HEK293 (cell line): ENCODE measurements at regions not wholly inside any gene's neighbourhood (a gene's known extent, or its start where the extent isn't known, plus 50 kb on each side); places are given as distances from the start of the nearest gene placed in this dataset.
A peak's percentile ranks its signal among the peaks of the same experiment; 100 is the strongest.

ENCODE experiments used
- CTCF ChIA-PET: fragments of 350-600 bp; formaldehyde crosslinking; extraction: SDS; loops from one replicate; lab custom pipeline; 2021; ENCODE audit warnings: antibody characterized with exemption; lab: Yijun Ruan, JAX
- POLR2A ChIA-PET: fragments of 300-600 bp; formaldehyde crosslinking; extraction: SDS; loops from one replicate; lab custom pipeline; 2020; ENCODE audit warnings: antibody characterized with exemption, inconsistent platforms; lab: Yijun Ruan, JAX
- H3K27ac ChIP-seq: fragments of 200-500 bp; sonication (Bioruptor generic); 2 replicates; pipeline ENCODE4 v1.5.1; 2014; ENCODE audit warnings: low read depth, low read length, control low read depth, inconsistent platforms; ENCODE audit errors: extremely low read depth
- H3K36me3 ChIP-seq, 2 experiments: fragments of 200-500 bp in 1 of 2; sonication (Bioruptor generic) in 1 of 2; 1 replicate in 1 of 2; 2 replicates in 1 of 2; pipeline ENCODE4 v1.5.1; 2014 to 2017; ENCODE audit warnings: inconsistent platforms in 2 of 2, low read length in 2 of 2; ENCODE audit not compliant: control insufficient read depth in 2 of 2, insufficient read depth in 1 of 2
- H3K4me1 ChIP-seq: fragments of 200-500 bp; sonication (Bioruptor generic); 2 replicates; pipeline ENCODE4 v1.5.1; 2014; ENCODE audit warnings: mild to moderate bottlenecking, low read length, inconsistent platforms; ENCODE audit not compliant: control insufficient read depth, insufficient read depth
- H3K4me3 ChIP-seq: 2 replicates; pipeline ENCODE4 v1.5.1; 2011; ENCODE audit warnings: low read depth, mild to moderate bottlenecking, control low read depth, low read length, moderate library complexity
- H3K9me3 ChIP-seq: fragments of 200-500 bp; sonication (Bioruptor generic); 2 replicates; pipeline ENCODE4 v1.5.1; 2014; ENCODE audit warnings: low read depth, low read length, inconsistent platforms; ENCODE audit not compliant: control insufficient read depth, insufficient read depth
- KLF9 ChIP-seq: fragments of 450-650 bp; formaldehyde crosslinking; IDR thresholded peaks from 2 replicates; pipeline ENCODE4 v1.5.1; 2016; ENCODE audit warnings: missing biosample characterization, missing genetic modification characterization, low read depth
- MZF1 ChIP-seq: fragments of 450-650 bp; formaldehyde crosslinking; IDR thresholded peaks from 2 replicates; pipeline ENCODE4 v1.5.1; 2017; ENCODE audit warnings: missing biosample characterization, missing genetic modification characterization, borderline replicate concordance
- OVOL3 ChIP-seq: fragments of 450-650 bp; formaldehyde crosslinking; IDR thresholded peaks from 2 replicates; pipeline ENCODE4 v1.5.1; 2016; ENCODE audit warnings: missing biosample characterization, missing genetic modification characterization
- TRIM28 ChIP-seq: IDR thresholded peaks from 2 replicates; pipeline ENCODE4 v1.6.1; 2011; ENCODE audit warnings: low read length, control low read depth, borderline replicate concordance
- YY2 ChIP-seq: fragments of 450-650 bp; formaldehyde crosslinking; IDR thresholded peaks from 2 replicates; pipeline ENCODE4 v1.5.1; 2016; ENCODE audit warnings: missing biosample characterization, missing genetic modification characterization
- ZBTB1 ChIP-seq: fragments of 450-650 bp; formaldehyde crosslinking; IDR thresholded peaks from 2 replicates; pipeline ENCODE4 v1.5.1; 2016; ENCODE audit warnings: missing biosample characterization, missing genetic modification characterization
- ZBTB20 ChIP-seq: fragments of 450-650 bp; formaldehyde crosslinking; IDR thresholded peaks from 2 replicates; pipeline ENCODE4 v1.5.1; 2016; ENCODE audit warnings: missing biosample characterization, missing genetic modification characterization
- ZNF146 ChIP-seq: fragments of 450-650 bp; formaldehyde crosslinking; IDR thresholded peaks from 2 replicates; pipeline ENCODE4 v1.5.1; 2016; ENCODE audit warnings: missing biosample characterization, missing genetic modification characterization
- ZNF23 ChIP-seq: fragments of 450-650 bp; formaldehyde crosslinking; IDR thresholded peaks from 2 replicates; pipeline ENCODE4 v1.5.1; 2016; ENCODE audit warnings: missing biosample characterization, missing genetic modification characterization, borderline replicate concordance
- ZNF239 ChIP-seq: fragments of 450-650 bp; formaldehyde crosslinking; IDR thresholded peaks from 2 replicates; pipeline ENCODE4 v1.5.1; 2016; ENCODE audit warnings: missing biosample characterization, missing genetic modification characterization
- ZNF292 ChIP-seq: fragments of 450-650 bp; formaldehyde crosslinking; IDR thresholded peaks from 2 replicates; pipeline ENCODE4 v1.5.1; 2016; ENCODE audit warnings: low read depth, missing biosample characterization, missing genetic modification characterization, borderline replicate concordance
- ZNF354C ChIP-seq: fragments of 450-650 bp; formaldehyde crosslinking; IDR thresholded peaks from 2 replicates; pipeline ENCODE4 v1.5.1; 2016; ENCODE audit warnings: missing biosample characterization, missing genetic modification characterization, low read depth, borderline replicate concordance
- ZNF404 ChIP-seq: fragments of 450-650 bp; formaldehyde crosslinking; IDR thresholded peaks from 2 replicates; pipeline ENCODE4 v1.5.1; 2017; ENCODE audit warnings: missing biosample characterization, missing genetic modification characterization
- ZNF530 ChIP-seq: fragments of 450-650 bp; formaldehyde crosslinking; IDR thresholded peaks from 2 replicates; pipeline ENCODE4 v1.5.1; 2016; ENCODE audit warnings: low read depth, missing biosample characterization, missing genetic modification characterization
- ZNF555 ChIP-seq: fragments of 450-650 bp; formaldehyde crosslinking; conservative IDR thresholded peaks from 2 replicates; pipeline ENCODE4 v1.5.1; 2017; ENCODE audit warnings: missing biosample characterization, mild to moderate bottlenecking, missing genetic modification characterization, inconsistent platforms
- ZNF596 ChIP-seq: fragments of 450-650 bp; IDR thresholded peaks from 2 replicates; pipeline ENCODE4 v1.5.0; 2018; ENCODE audit warnings: missing biosample characterization, mild to moderate bottlenecking, missing genetic modification characterization, moderate library complexity
- ZNF600 ChIP-seq: fragments of 450-650 bp; formaldehyde crosslinking; IDR thresholded peaks from 2 replicates; pipeline ENCODE4 v1.5.1; 2016; ENCODE audit warnings: missing biosample characterization, missing genetic modification characterization
- ZNF626 ChIP-seq: fragments of 450-650 bp; sonication (Bioruptor Pico); formaldehyde crosslinking; IDR thresholded peaks from 2 replicates; pipeline ENCODE4 v1.5.1; 2018; ENCODE audit warnings: missing biosample characterization, missing genetic modification characterization, inconsistent platforms
- ZNF654 ChIP-seq: fragments of 450-650 bp; formaldehyde crosslinking; IDR thresholded peaks from 2 replicates; pipeline ENCODE4 v1.5.1; 2016; ENCODE audit warnings: low read depth, missing biosample characterization, missing genetic modification characterization
- ZNF701 ChIP-seq: fragments of 450-650 bp; formaldehyde crosslinking; IDR thresholded peaks from 2 replicates; pipeline ENCODE4 v1.5.1; 2016; ENCODE audit warnings: missing biosample characterization, missing genetic modification characterization
- ZNF791 ChIP-seq: fragments of 450-650 bp; formaldehyde crosslinking; IDR thresholded peaks from 2 replicates; pipeline ENCODE4 v1.5.1; 2016; ENCODE audit warnings: missing biosample characterization, missing genetic modification characterization
- ZSCAN30 ChIP-seq: fragments of 450-650 bp; IDR thresholded peaks from 2 replicates; pipeline ENCODE4 v1.5.1; 2018; ENCODE audit warnings: missing biosample characterization, mild to moderate bottlenecking, missing genetic modification characterization, moderate library complexity
- TF ChIP-seq, protein P1 (sequence below): fragments of 450-650 bp; formaldehyde crosslinking; IDR thresholded peaks from 2 replicates; pipeline ENCODE4 v1.5.1; 2016; ENCODE audit warnings: missing biosample characterization, missing genetic modification characterization
- TF ChIP-seq, protein P2 (sequence below): fragments of 450-650 bp; formaldehyde crosslinking; IDR thresholded peaks from 2 replicates; pipeline ENCODE4 v1.5.1; 2016; ENCODE audit warnings: missing biosample characterization, missing genetic modification characterization
- TF ChIP-seq, protein P3 (sequence below): fragments of 450-650 bp; formaldehyde crosslinking; IDR thresholded peaks from 2 replicates; pipeline ENCODE4 v1.5.1; 2016; ENCODE audit warnings: missing biosample characterization, missing genetic modification characterization
- TF ChIP-seq, protein P4 (sequence below): fragments of 450-650 bp; formaldehyde crosslinking; IDR thresholded peaks from 2 replicates; pipeline ENCODE4 v1.5.1; 2016; ENCODE audit warnings: missing biosample characterization, missing genetic modification characterization

DNA sequence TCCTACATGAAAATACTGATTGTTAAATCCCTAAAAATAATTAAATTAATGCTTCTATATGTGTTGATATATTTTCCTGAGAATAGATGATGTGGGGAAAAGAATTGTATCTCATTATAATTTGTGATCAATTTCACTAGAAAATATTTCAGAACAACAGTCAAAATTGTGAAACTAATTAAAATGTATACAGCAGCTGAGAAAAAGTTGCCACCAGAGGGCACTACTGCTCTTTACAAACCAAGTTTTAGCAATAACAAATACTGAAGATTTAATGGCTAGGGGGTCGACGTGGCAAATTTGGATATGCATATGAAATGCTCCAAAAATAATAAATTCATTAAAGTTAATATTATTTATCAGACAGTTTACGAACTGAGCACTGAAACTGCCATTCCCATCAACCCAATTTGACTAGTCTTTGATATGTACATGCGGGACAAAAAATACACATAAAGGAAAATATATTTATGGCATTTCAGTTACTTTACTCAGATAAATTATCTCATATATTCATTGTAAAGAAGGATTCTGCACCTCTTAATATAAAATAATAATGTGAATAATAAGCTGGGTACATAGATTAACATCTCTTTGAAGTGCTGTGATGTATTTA lies 96.3 kb upstream of the TMPRSS15 start:
- Histone ChIP-seq H3K27ac (no peak overlapping the region), H3K9me3 (no peaks in the 10 kb centered on the region), H3K4me3 (no peak overlapping the region), H3K4me1 (no peaks in the 10 kb centered on the region), H3K36me3 (no peaks in the 10 kb centered on the region)
- TF ChIP-seq ZNF530 (tag by site-specific recombination) (no peak), ZNF404 (tag by site-specific recombination) (no peak), YY2 (tag by site-specific recombination) (no peak), OVOL3 (tag by site-specific recombination) (no peak), ZNF654 (tag by site-specific recombination) (peak; percentile 20; the same call in 1 of the 2 replicates), ZNF23 (no peak), ZNF239 (no peak)
- TF ChIP-seq, protein P1, sequence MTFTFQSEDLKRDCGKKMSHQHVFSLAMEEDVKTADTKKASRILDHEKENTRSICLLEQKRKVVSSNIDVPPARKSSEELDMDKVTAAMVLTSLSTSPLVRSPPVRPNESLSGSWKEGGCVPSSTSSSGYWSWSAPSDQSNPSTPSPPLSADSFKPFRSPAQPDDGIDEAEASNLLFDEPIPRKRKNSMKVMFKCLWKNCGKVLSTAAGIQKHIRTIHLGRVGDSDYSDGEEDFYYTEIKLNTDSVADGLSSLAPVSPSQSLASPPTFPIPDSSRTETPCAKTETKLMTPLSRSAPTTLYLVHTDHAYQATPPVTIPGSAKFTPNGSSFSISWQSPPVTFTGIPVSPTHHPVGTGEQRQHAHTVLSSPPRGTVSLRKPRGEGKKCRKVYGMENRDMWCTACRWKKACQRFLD (tag by site-specific recombination): no peak
- ChIA-PET POLR2A (no interaction called here), CTCF (interaction anchor here (0.5 to 1.7 kb wide), 9 partner anchors 8 to 1978 kb away, joined by 3 to 6 read pairs (median 4); no protein-coding TSS in a partner anchor)

DNA sequence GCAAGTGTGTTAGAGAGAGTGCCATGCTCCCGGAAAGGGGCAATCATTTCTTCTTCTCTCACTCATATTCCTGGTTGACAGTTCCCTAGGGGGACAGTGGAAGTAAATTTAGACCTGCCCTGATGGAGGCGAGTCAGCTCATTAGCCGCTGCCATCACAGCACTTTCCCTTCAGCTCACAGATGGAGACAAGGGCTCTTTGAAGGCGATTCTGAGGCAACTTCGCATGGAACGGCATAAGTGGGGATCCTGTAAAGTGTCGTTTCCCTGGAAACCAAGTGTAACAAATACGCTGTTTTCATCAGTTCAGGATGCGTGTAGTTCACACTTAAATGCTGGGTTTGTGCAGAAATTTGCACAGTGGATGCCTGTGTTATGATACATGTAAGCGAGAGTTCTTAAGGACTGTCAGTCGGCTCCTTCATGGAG lies 114.5 kb upstream of the TMPRSS15 start:
- Histone ChIP-seq H3K4me3 (no peak overlapping the region), H3K36me3 (no peaks in the 10 kb centered on the region), H3K27ac (no peak overlapping the region), H3K9me3 (no peaks in the 10 kb centered on the region), H3K4me1 (no peaks in the 10 kb centered on the region)
- POLR2A ChIA-PET: no interaction called here
- CTCF ChIA-PET: no interaction called here
- TF ChIP-seq ZNF555 (tag by site-specific recombination): no peak
- TF ChIP-seq ZNF146 (tag by site-specific recombination): no peak
- TF ChIP-seq ZNF626 (tag by site-specific recombination): no peak
- no peak for TF ChIP-seq ZNF354C (tag by site-specific recombination)
- no peak for TF ChIP-seq MZF1 (tag by site-specific recombination)
- TF ChIP-seq KLF9 (tag by site-specific recombination): no peak
- TF ChIP-seq, protein P2, sequence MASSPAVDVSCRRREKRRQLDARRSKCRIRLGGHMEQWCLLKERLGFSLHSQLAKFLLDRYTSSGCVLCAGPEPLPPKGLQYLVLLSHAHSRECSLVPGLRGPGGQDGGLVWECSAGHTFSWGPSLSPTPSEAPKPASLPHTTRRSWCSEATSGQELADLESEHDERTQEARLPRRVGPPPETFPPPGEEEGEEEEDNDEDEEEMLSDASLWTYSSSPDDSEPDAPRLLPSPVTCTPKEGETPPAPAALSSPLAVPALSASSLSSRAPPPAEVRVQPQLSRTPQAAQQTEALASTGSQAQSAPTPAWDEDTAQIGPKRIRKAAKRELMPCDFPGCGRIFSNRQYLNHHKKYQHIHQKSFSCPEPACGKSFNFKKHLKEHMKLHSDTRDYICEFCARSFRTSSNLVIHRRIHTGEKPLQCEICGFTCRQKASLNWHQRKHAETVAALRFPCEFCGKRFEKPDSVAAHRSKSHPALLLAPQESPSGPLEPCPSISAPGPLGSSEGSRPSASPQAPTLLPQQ (tag by site-specific recombination): no peak
- no peak for TF ChIP-seq TRIM28
- TF ChIP-seq ZBTB20: no peak
- no peak for TF ChIP-seq ZNF600 (tag by site-specific recombination)
- TF ChIP-seq ZBTB1 (tag by site-specific recombination): no peak

DNA sequence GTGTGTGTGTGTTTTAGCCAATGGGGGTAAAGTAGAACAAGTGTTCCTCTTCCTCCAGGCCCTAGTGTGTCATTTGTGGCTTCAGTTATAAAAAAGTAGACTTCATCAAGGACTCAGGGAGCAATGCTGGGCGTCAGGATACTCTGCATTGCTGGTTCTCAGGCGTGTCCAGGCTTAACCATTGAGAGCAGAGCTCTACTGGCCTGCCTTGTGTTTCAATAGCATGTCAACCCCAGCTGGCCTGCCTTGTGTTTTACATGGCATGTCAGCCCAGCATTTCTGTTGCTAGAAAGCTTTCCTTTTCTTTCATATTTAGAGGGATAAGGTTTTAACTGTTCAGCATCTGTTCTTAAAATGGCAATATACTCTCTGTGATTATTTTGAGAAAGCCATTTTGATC lies 117.6 kb upstream of the TMPRSS15 start:
- no peaks in the 10 kb centered on the region for H3K36me3 ChIP-seq
- CTCF ChIA-PET: interaction anchor here (0.7 to 0.8 kb wide), 3 partner anchors 124 to 1084 kb away, joined by 3 to 4 read pairs (median 3); no protein-coding TSS in a partner anchor
- POLR2A ChIA-PET: no interaction called here
- H3K4me3 ChIP-seq: no peak overlapping the region
- no peaks in the 10 kb centered on the region for H3K4me1 ChIP-seq
- H3K27ac ChIP-seq: no peak overlapping the region
- no peaks in the 10 kb centered on the region for H3K9me3 ChIP-seq
- no peak for TF ChIP-seq ZNF292 (tag by site-specific recombination)
- TF ChIP-seq ZNF596 (tag by site-specific recombination): no peak
- TF ChIP-seq, protein P3, sequence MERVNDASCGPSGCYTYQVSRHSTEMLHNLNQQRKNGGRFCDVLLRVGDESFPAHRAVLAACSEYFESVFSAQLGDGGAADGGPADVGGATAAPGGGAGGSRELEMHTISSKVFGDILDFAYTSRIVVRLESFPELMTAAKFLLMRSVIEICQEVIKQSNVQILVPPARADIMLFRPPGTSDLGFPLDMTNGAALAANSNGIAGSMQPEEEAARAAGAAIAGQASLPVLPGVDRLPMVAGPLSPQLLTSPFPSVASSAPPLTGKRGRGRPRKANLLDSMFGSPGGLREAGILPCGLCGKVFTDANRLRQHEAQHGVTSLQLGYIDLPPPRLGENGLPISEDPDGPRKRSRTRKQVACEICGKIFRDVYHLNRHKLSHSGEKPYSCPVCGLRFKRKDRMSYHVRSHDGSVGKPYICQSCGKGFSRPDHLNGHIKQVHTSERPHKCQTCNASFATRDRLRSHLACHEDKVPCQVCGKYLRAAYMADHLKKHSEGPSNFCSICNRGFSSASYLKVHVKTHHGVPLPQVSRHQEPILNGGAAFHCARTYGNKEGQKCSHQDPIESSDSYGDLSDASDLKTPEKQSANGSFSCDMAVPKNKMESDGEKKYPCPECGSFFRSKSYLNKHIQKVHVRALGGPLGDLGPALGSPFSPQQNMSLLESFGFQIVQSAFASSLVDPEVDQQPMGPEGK: no peak
- no peak for TF ChIP-seq ZNF791
- TF ChIP-seq ZNF701 (tag by site-specific recombination): no peak
- TF ChIP-seq, protein P4, sequence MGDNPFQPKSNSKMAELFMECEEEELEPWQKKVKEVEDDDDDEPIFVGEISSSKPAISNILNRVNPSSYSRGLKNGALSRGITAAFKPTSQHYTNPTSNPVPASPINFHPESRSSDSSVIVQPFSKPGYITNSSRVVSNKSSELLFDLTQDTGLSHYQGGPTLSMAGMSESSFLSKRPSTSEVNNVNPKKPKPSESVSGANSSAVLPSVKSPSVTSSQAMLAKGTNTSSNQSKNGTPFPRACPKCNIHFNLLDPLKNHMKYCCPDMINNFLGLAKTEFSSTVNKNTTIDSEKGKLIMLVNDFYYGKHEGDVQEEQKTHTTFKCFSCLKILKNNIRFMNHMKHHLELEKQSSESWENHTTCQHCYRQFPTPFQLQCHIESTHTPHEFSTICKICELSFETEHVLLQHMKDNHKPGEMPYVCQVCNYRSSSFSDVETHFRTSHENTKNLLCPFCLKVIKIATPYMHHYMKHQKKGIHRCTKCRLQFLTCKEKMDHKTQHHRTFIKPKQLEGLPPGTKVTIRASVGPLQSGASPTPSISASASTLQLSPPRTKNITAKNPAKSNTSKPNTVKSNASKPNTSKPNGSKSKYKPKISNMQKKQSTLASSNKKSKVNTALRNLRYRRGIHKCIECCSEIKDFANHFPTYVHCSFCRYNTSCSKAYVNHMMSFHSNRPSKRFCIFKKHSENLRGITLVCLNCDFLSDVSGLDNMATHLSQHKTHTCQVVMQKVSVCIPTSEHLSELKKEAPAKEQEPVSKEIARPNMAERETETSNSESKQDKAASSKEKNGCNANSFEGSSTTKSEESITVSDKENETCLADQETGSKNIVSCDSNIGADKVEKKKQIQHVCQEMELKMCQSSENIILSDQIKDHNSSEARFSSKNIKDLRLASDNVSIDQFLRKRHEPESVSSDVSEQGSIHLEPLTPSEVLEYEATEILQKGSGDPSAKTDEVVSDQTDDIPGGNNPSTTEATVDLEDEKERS (tag by site-specific recombination): no peak
- TF ChIP-seq ZSCAN30 (tag by site-specific recombination): no peak
